Retinal pigment epithelial cell (primary cell): ENCODE measurements at regions not wholly inside any gene's neighbourhood (a gene's known extent, or its start where the extent isn't known, plus 50 kb on each side); places are given as distances from the start of the nearest gene placed in this dataset.

Experiments
- DNase-seq: peaks from one replicate; pipeline ENCODE4 v3.0.0-alpha.2; 2010; ENCODE audit warnings: low read depth
- H3K4me3 ChIP-seq: 2 replicates; pipeline ENCODE4 v1.5.1; 2011; ENCODE audit warnings: mild to moderate bottlenecking, low read length, control low read depth, moderate library complexity
- CTCF ChIP-seq: conservative IDR thresholded peaks from 2 replicates; pipeline ENCODE4 v1.5.1; 2011; ENCODE audit warnings: low read depth, low read length, control low read depth, inconsistent platforms

GRCh38 chr12:127340381-127340780 lies 926.6 kb upstream of the TMEM132C start:
- no peak overlapping the region for H3K4me3 ChIP-seq
- no peak for TF ChIP-seq CTCF
- no peak for DNase-seq

- no peak for TF ChIP-seq CTCF
- H3K4me3 ChIP-seq, result no peak overlapping the region
- DNase-seq, result no peak
These were observed 924.1 kb upstream of the TMEM132C start for GRCh38 chr12:127342861-127343260.

- no peak for DNase-seq
- no peak overlapping the region for H3K4me3 ChIP-seq
- no peak for TF ChIP-seq CTCF
These were observed 923.0 kb upstream of the TMEM132C start for GRCh38 chr12:127343940-127344339.

GRCh38 chr12:127351481-127352010 lies 915.4 kb upstream of the TMEM132C start:
- no peak for DNase-seq
- no peak for TF ChIP-seq CTCF
- no peak overlapping the region for H3K4me3 ChIP-seq

- no peak overlapping the region for H3K4me3 ChIP-seq
- peak; percentile 24 for TF ChIP-seq CTCF
- DNase-seq, result no peak
These were observed 911.7 kb upstream of the TMEM132C start for GRCh38 chr12:127355061-127355841.

GRCh38 chr12:127358888-127359287 lies 908.1 kb upstream of the TMEM132C start:
- no peak for TF ChIP-seq CTCF
- no peak overlapping the region for H3K4me3 ChIP-seq
- DNase-seq, result no peak

- DNase-seq, result no peak
- H3K4me3 ChIP-seq, result no peak overlapping the region
- no peak for TF ChIP-seq CTCF
These were observed 906.4 kb upstream of the TMEM132C start for GRCh38 chr12:127360580-127360979.
